Ishikawa (cell line): ENCODE measurements at regions not wholly inside any gene's neighbourhood (a gene's known extent, or its start where the extent isn't known, plus 50 kb on each side); places are given as distances from the start of the nearest gene placed in this dataset.

Experiments used
- CEBPB ChIP-seq: IDR thresholded peaks from 2 replicates; pipeline ENCODE4 v1.6.1; 2012
- CREB1 ChIP-seq: IDR thresholded peaks from 2 replicates; pipeline ENCODE4 v1.6.1; 2012; ENCODE audit warnings: low read depth
- EGR1 ChIP-seq: IDR thresholded peaks from 2 replicates; pipeline ENCODE4 v1.6.1; 2012
- EP300 ChIP-seq: IDR thresholded peaks from 2 replicates; pipeline ENCODE4 v1.6.1; 2012; ENCODE audit warnings: borderline replicate concordance
- FOXM1 ChIP-seq: IDR thresholded peaks from 2 replicates; pipeline ENCODE4 v1.6.1; 2012; ENCODE audit warnings: low read depth, borderline replicate concordance
- NFIC ChIP-seq: IDR thresholded peaks from 2 replicates; pipeline ENCODE4 v1.6.1; 2012
- RAD21 ChIP-seq: IDR thresholded peaks from 2 replicates; pipeline ENCODE4 v1.6.1; 2012; ENCODE audit warnings: low read depth
- TAF1 ChIP-seq: IDR thresholded peaks from 2 replicates; pipeline ENCODE4 v1.6.1; 2012; ENCODE audit warnings: low read depth, mild to moderate bottlenecking
- TCF12 ChIP-seq: IDR thresholded peaks from 2 replicates; pipeline ENCODE4 v1.6.1; 2012; ENCODE audit warnings: low read depth
- TEAD4 ChIP-seq: IDR thresholded peaks from 2 replicates; pipeline ENCODE4 v1.6.1; 2012
- YY1 ChIP-seq: IDR thresholded peaks from 2 replicates; pipeline ENCODE4 v1.6.1; 2012; ENCODE audit warnings: low read depth
- ZBTB7A ChIP-seq: IDR thresholded peaks from 2 replicates; pipeline ENCODE4 v1.6.1; 2012; ENCODE audit warnings: low read depth
- TF ChIP-seq, protein P1 (sequence below): IDR thresholded peaks from 2 replicates; pipeline ENCODE4 v1.6.1; 2012
- TF ChIP-seq, protein P2 (sequence below): IDR thresholded peaks from 2 replicates; pipeline ENCODE4 v1.6.1; 2012; ENCODE audit warnings: low read depth, mild to moderate bottlenecking
- TF ChIP-seq, protein P3 (sequence below): IDR thresholded peaks from 2 replicates; pipeline ENCODE4 v1.6.1; 2012

DNA sequence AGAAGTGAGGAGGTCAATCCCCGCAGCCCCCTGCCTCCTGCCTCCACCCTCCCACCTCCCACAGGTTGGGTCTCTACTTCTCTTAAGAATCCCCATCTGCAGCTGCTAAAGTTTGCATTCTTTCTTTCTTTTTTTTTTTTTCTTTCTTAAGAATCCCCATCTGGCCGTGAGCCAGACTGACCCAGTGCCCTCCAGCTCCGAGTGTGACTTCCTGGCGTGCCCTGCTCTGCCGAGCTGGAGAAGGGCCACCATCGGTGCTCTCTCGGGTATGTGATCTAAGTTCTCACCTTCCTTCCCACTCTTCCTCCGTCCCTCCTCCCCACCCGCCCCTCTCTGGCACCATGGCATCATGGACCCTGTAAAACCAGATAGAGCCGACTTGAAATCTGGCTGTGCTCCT is 66.7 kb upstream of the LMO1 start:
- TF ChIP-seq ZBTB7A (no peak), RAD21 (no peak), TCF12 (no peak), YY1 (no peak), EGR1 (no peak), TEAD4 (no peak), TAF1 (no peak), EP300 (no peak), CREB1 (no peak), FOXM1 (no peak), NFIC (no peak; the same call in 1 of the 2 replicates), CEBPB (no peak)
- TF ChIP-seq, protein P1, sequence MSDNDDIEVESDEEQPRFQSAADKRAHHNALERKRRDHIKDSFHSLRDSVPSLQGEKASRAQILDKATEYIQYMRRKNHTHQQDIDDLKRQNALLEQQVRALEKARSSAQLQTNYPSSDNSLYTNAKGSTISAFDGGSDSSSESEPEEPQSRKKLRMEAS = no peak
- TF ChIP-seq, protein P2, sequence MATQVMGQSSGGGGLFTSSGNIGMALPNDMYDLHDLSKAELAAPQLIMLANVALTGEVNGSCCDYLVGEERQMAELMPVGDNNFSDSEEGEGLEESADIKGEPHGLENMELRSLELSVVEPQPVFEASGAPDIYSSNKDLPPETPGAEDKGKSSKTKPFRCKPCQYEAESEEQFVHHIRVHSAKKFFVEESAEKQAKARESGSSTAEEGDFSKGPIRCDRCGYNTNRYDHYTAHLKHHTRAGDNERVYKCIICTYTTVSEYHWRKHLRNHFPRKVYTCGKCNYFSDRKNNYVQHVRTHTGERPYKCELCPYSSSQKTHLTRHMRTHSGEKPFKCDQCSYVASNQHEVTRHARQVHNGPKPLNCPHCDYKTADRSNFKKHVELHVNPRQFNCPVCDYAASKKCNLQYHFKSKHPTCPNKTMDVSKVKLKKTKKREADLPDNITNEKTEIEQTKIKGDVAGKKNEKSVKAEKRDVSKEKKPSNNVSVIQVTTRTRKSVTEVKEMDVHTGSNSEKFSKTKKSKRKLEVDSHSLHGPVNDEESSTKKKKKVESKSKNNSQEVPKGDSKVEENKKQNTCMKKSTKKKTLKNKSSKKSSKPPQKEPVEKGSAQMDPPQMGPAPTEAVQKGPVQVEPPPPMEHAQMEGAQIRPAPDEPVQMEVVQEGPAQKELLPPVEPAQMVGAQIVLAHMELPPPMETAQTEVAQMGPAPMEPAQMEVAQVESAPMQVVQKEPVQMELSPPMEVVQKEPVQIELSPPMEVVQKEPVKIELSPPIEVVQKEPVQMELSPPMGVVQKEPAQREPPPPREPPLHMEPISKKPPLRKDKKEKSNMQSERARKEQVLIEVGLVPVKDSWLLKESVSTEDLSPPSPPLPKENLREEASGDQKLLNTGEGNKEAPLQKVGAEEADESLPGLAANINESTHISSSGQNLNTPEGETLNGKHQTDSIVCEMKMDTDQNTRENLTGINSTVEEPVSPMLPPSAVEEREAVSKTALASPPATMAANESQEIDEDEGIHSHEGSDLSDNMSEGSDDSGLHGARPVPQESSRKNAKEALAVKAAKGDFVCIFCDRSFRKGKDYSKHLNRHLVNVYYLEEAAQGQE = no peak
- TF ChIP-seq, protein P3, sequence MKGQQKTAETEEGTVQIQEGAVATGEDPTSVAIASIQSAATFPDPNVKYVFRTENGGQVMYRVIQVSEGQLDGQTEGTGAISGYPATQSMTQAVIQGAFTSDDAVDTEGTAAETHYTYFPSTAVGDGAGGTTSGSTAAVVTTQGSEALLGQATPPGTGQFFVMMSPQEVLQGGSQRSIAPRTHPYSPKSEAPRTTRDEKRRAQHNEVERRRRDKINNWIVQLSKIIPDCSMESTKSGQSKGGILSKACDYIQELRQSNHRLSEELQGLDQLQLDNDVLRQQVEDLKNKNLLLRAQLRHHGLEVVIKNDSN = no peak

DNA sequence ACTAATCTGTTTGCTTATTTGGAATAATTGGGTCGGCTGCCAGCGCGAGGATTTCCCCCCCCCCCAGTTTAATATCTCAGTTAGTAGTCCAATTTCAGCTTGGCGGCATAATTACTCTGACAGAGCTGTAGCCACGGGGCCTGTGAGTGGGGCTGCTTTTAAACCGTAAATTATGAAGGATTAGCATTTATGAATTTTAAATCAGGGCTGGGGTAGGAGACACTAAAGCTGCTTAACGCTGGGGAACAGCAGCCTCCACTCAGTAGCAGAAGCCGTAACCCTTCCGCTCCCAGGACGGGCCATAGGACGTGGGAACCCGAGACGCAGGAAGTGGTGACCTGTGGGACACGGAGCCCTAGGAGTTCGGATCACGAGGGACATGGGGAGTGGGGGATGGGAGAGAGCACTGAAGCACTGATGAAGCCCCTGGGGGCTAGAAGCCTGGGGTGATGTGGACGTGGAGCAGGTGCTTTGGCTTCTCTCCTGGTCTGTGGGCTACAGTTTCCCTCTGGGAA is 66.2 kb upstream of the LMO1 start:
- TF ChIP-seq TEAD4 = no peak

DNA sequence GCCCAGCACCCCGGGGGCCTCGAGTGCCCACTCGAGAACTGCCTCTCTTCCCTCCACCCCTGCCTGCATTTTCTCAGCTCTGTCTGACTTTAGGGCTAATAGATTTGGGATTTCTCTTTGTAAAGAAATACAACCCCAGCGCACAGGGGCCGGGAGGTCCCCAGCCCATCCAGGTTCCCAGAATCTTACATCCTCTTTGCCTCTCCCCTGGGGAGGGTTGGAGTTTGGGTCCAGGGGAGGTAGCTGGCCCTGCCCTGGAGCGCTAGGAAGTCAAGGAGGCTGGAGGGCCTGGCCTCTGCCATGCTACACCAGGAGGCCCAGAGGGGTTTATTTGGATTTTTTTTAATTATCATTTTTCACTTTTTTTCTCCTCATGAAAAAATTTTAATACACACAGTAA is 65.7 kb upstream of the LMO1 start:
- TF ChIP-seq, protein P2 = no peak
- no peak for TF ChIP-seq NFIC
- TF ChIP-seq EGR1 = no peak
- no peak for TF ChIP-seq FOXM1
- TF ChIP-seq, protein P3 = no peak
- no peak for TF ChIP-seq CEBPB
- TF ChIP-seq TCF12 = no peak
- TF ChIP-seq TEAD4 = no peak
- no peak for TF ChIP-seq EP300
- no peak for TF ChIP-seq CREB1
- no peak for TF ChIP-seq RAD21
- no peak for TF ChIP-seq YY1
- no peak for TF ChIP-seq TAF1
- TF ChIP-seq, protein P1 = no peak
- TF ChIP-seq ZBTB7A = no peak

DNA sequence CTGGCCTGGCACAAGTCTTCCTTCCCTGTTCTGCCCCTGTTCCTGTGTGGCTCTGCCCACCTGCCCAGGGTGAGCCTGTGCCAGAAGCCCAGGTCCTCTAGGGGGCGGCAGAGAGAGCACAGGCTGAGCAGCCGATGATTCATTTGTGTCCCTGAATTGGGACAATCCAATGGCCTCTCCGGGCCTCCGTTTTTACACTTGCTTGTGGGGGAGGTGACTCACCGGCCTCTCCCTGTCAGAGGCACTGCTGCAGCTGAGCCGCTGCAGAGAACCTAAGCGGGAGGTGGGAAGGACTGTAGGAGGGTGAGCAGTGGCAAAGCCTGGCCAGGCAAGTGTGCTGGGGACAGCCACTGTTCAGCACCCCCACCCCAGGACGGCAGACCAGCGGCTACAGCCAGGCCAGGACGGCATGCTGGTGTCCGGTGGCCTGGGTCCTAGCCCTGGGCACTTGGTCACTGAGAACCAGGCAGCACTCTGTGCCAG is 65.2 kb upstream of the LMO1 start:
- TF ChIP-seq RAD21 (peak; percentile 46; the same call in 1 of the 2 replicates), YY1 (0 out of 2 replicates have a peak, but pooled peaks have one; percentile 33), CEBPB (no peak), CREB1 (no peak), EGR1 (no peak), ZBTB7A (no peak), NFIC (0 out of 2 replicates have a peak, but pooled peaks have one; percentile 14), TCF12 (0 out of 2 replicates have a peak, but pooled peaks have one; percentile 32), FOXM1 (no peak), TAF1 (no peak), EP300 (no peak), TEAD4 (no peak)
- TF ChIP-seq, protein P3 = no peak
- TF ChIP-seq, protein P1 = peak; percentile 33; the same call in 1 of the 2 replicates
- TF ChIP-seq, protein P2 = no peak
